PC-9 (cell line): ENCODE measurements at regions not wholly inside any gene's neighbourhood (a gene's known extent, or its start where the extent isn't known, plus 50 kb on each side); places are given as distances from the start of the nearest gene placed in this dataset.

Source experiments
- BruUV-seq: library from RNA; stranded (reverse); fragments of 400-500 nt; replicated peaks from 2 replicates; lab custom pipeline; 2021; lab: Mats Ljungman, UMichigan
- CTCF ChIA-PET: fragments of 300-600 bp; sonication (Branson Sonifier 250); formaldehyde crosslinking; loops from one replicate; lab custom pipeline; 2022; ENCODE audit warnings: antibody characterized with exemption; lab: Charles Lee
- POLR2A ChIA-PET: fragments of 300-600 bp; sonication (Branson Sonifier 250); formaldehyde crosslinking; loops from one replicate; lab custom pipeline; 2022; ENCODE audit warnings: antibody characterized with exemption; ENCODE audit not compliant: unreplicated experiment; lab: Charles Lee
- DNase-seq, 2 experiments: peaks; one replicate each; pipeline versions ENCODE4 v3.0.0 to v3.0.0-alpha.2; 2015 to 2022; ENCODE audit warnings: mixed read lengths in 1 of 2
- H2AFZ ChIP-seq: fragments of 200-600 bp; sonication (generic); 2 replicates; pipeline ENCODE4 v1.8.1; 2017; ENCODE audit warnings: antibody characterized with exemption
- H3F3A ChIP-seq: fragments of 200-600 bp; sonication (generic); 2 replicates; pipeline ENCODE4 v1.8.1; 2017; ENCODE audit warnings: antibody characterized with exemption, mild to moderate bottlenecking, low read depth; ENCODE audit not compliant: insufficient read depth
- H3K27ac ChIP-seq: fragments of 200-600 bp; sonication (generic); 2 replicates; pipeline ENCODE4 v1.6.1; 2016; ENCODE audit warnings: mixed run types
- H3K27me3 ChIP-seq: fragments of 200-600 bp; sonication (generic); 2 replicates; pipeline ENCODE4 v1.6.1; 2016; ENCODE audit warnings: low read depth, mixed run types; ENCODE audit not compliant: insufficient read depth
- H3K36me3 ChIP-seq: fragments of 200-600 bp; sonication (generic); 2 replicates; pipeline ENCODE4 v1.6.1; 2016; ENCODE audit warnings: low read depth, mixed run types
- H3K4me1 ChIP-seq: fragments of 200-600 bp; sonication (generic); replicated peaks from 2 replicates; pipeline ENCODE4 v1.6.1; 2016; ENCODE audit warnings: mixed run types; ENCODE audit not compliant: insufficient read depth
- H3K4me2 ChIP-seq: fragments of 200-600 bp; sonication (generic); 2 replicates; pipeline ENCODE4 v1.6.1; 2017; ENCODE audit warnings: mixed run types
- H3K4me3 ChIP-seq: fragments of 200-600 bp; sonication (generic); 2 replicates; pipeline ENCODE4 v1.6.1; 2016; ENCODE audit warnings: mixed run types
- H3K79me2 ChIP-seq: fragments of 200-600 bp; sonication (generic); 2 replicates; pipeline ENCODE4 v1.6.1; 2017; ENCODE audit warnings: low read depth, mixed run types
- H3K9me2 ChIP-seq: fragments of 200-600 bp; sonication (generic); 2 replicates; pipeline ENCODE4 v1.8.1; 2017; ENCODE audit warnings: mild to moderate bottlenecking; ENCODE audit not compliant: insufficient read depth
- H3K9me3 ChIP-seq: fragments of 200-600 bp; sonication (generic); 2 replicates; pipeline ENCODE4 v1.8.1; 2016; ENCODE audit warnings: low read depth; ENCODE audit not compliant: insufficient read depth
- H4K20me1 ChIP-seq: fragments of 200-600 bp; sonication (generic); 2 replicates; pipeline ENCODE4 v1.8.1; 2017; ENCODE audit not compliant: insufficient read depth
- EZH2 ChIP-seq: fragments of 200-600 bp; sonication (generic); IDR thresholded peaks from 2 replicates; pipeline ENCODE4 v1.8.0; 2017; ENCODE audit warnings: antibody characterized with exemption, low read depth
- intact Hi-C: fragments of 100-400 bp; cut with micrococcal nuclease; formaldehyde crosslinking; loops from one replicate; pipeline ENCODE4 v1.10.0; 2022; ENCODE audit not compliant: unreplicated experiment
- TF ChIP-seq, protein P1 (sequence below): fragments of 200-600 bp; sonication (generic); conservative IDR thresholded peaks from 2 replicates; pipeline ENCODE4 v1.6.1; 2017; ENCODE audit warnings: mixed run types, antibody characterized with exemption, mild to moderate bottlenecking, moderate library complexity

DNA sequence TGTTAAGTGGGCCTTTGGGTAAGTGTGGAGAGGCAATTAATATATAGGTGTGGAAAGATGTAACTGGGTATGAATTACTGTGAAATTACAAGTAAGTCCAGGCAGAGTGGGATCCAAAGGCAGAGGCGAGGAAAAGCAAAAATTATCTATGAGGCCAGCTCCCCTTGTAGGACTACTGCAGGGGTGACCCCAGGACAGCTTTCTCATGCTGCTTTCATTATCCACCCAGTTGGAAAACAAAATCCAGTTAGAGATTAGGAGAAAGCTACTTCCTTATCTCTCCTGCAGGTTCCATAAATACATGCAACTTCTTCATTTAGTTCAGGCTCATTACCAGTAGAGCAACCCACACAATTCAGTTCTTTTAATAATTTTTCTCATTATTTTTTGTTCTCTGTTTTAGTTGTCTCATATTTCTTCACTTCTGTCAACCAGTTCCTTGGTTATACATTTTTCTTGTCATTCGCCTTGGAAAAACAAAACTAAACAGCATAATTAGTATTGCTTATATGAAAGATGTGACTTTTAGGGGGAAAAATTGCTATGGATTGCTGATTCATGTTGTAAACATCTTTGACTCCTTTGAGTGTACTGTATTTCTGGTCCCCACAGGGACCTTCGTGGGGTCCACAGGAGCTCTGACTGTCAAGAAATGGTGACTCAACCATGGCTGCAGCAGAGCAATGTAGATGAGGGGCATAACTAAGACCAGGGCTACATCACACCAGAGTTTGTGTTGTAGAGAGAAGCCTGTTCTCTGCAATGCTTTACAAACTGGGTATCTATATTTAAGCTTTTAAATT lies 110.4 kb upstream of the PARD3B start:
- Histone ChIP-seq H3K4me2 (no peak overlapping the region), H3K4me1 (no peaks in the 10 kb centered on the region), H4K20me1 (no peaks in the 10 kb centered on the region), H3K27me3 (no peaks in the 10 kb centered on the region), H3K4me3 (no peak overlapping the region), H3K79me2 (no peaks in the 10 kb centered on the region), H3K36me3 (no peaks in the 10 kb centered on the region), H2AFZ (no peak overlapping the region), H3K27ac (no peak overlapping the region), H3K9me2 (no peaks in the 10 kb centered on the region), H3F3A (no peaks in the 10 kb centered on the region), H3K9me3 (no peaks in the 10 kb centered on the region)
- no peak for TF ChIP-seq EZH2
- ChIA-PET POLR2A (no interaction called here), CTCF (no interaction called here)
- intact Hi-C loops: no loop called here
- BruUV-seq: no TSS peak
- no peak for DNase-seq

DNA sequence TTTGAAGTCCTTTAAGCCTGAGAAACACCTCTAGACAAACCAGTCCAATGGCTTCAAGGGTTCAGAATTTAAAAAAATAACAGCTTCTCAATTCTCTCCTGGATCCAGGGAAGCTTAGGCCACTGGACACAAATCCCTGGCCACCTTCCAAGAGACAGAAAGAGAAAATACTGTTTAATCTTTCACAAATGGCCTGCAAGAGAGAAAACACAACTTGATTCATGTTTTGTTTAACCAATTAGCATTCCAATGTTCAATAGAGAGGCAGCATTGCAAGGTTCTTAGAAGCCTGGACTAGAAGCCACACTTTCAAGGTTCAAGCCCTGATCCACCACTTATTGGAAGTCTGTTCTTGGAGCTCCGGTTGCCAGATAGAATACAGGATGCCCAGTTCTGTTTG lies 109.0 kb upstream of the PARD3B start:
- Histone ChIP-seq H4K20me1 (no peaks in the 10 kb centered on the region), H3K36me3 (no peaks in the 10 kb centered on the region), H3K4me1 (no peaks in the 10 kb centered on the region), H2AFZ (no peak overlapping the region), H3K9me3 (no peaks in the 10 kb centered on the region), H3K4me3 (no peak overlapping the region), H3K4me2 (no peak overlapping the region), H3K79me2 (no peaks in the 10 kb centered on the region), H3K27ac (no peak overlapping the region), H3F3A (no peaks in the 10 kb centered on the region), H3K27me3 (no peaks in the 10 kb centered on the region), H3K9me2 (no peaks in the 10 kb centered on the region)
- BruUV-seq: no TSS peak
- CTCF ChIA-PET: no interaction called here
- POLR2A ChIA-PET: no interaction called here
- intact Hi-C loops: no loop called here
- no peak for DNase-seq
- TF ChIP-seq, protein P1, sequence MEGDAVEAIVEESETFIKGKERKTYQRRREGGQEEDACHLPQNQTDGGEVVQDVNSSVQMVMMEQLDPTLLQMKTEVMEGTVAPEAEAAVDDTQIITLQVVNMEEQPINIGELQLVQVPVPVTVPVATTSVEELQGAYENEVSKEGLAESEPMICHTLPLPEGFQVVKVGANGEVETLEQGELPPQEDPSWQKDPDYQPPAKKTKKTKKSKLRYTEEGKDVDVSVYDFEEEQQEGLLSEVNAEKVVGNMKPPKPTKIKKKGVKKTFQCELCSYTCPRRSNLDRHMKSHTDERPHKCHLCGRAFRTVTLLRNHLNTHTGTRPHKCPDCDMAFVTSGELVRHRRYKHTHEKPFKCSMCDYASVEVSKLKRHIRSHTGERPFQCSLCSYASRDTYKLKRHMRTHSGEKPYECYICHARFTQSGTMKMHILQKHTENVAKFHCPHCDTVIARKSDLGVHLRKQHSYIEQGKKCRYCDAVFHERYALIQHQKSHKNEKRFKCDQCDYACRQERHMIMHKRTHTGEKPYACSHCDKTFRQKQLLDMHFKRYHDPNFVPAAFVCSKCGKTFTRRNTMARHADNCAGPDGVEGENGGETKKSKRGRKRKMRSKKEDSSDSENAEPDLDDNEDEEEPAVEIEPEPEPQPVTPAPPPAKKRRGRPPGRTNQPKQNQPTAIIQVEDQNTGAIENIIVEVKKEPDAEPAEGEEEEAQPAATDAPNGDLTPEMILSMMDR: no peak
- no peak for TF ChIP-seq EZH2

DNA sequence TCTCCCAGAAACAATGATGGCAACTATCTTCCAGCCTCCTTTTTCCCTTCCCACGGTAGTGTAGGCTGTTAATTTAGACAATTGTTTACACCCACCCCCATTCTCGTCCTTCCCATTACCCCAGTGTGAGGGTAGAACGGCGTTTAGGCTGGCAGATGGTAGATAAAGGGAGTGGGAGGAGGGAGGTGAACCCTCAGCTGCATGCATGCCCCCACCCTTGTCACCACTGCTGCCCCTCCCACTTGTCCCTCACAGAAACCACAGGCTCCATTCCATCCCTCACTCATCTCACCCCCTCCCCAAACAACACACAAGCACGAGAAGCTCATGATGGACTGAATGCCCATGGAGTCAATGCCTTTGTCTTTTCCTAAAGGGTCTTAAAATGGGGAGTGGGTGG lies 107.9 kb upstream of the PARD3B start:
- Histone ChIP-seq H3K4me1 (no peaks in the 10 kb centered on the region), H3K27ac (no peak overlapping the region), H3K4me3 (no peak overlapping the region), H3K4me2 (no peak overlapping the region), H3K9me2 (no peaks in the 10 kb centered on the region), H2AFZ (no peak overlapping the region), H3K79me2 (no peaks in the 10 kb centered on the region), H3K27me3 (no peaks in the 10 kb centered on the region), H3F3A (no peaks in the 10 kb centered on the region), H4K20me1 (no peaks in the 10 kb centered on the region), H3K36me3 (no peaks in the 10 kb centered on the region), H3K9me3 (no peaks in the 10 kb centered on the region)
- ChIA-PET CTCF (interaction anchor here (0.7 kb wide), 1 partner anchor 26 kb away, joined by 7 read pairs; no protein-coding TSS in a partner anchor), POLR2A (no interaction called here)
- intact Hi-C loops: no loop called here
- TF ChIP-seq EZH2: no peak
- TF ChIP-seq, protein P1: no peak
- DNase-seq: no peak
- no TSS peak for BruUV-seq
